Left lobe of liver (tissue), 2 donors: ENCODE measurements at regions not wholly inside any gene's neighbourhood (a gene's known extent, or its start where the extent isn't known, plus 50 kb on each side); places are given as distances from the start of the nearest gene placed in this dataset.

Source experiments
- ATAC-seq: fragments of 200-7000 bp; cut with Tn5 transposase; one replicate; pipeline ENCODE4 v1.9.1; 2020; ENCODE audit warnings: mild to moderate bottlenecking, moderate library complexity
- DNase-seq: peaks from one replicate; pipeline ENCODE4 v3.0.0-alpha.2; 2020; ENCODE audit warnings: low spot score
- donor health status: DM: no; HTN: no; CAD: no; lungs with moderate emphysema.
- donor health status: DM: no; HTN: yes; CAD: no.

DNA sequence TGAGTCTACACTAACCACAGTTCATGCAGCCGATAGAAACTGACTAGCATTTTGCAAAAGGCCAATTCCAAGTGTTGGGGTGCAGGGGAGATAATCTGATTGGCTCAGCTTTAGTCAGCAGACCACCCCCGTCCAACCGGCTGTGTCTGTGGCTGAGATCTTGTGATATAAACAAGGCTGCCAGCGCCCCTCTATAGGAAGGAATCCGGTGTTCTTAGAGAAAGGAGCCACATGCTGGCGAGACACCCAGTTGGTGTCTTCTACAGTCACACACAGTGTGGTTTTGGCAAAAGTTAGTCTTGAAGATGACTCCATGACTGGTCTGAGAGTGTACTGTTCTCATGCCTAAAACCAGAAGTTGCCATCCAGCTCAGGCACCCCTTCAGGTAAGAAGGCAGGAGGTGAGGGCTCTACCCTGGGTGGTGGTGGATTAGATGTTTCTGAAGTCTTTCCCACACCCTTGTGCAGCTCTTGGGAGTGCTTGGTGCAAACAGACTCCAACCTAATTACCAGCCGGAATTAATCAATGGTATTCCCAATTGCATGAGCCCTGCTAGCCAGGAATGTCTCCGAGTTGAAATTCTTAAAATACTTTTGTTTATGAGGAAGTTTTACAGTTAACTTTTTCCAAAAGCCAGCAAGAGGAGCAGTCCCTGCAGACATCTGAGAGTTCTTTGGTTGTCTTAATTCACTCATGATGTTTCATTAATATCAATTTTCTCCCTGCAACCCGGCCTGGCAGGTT lies 172.3 kb upstream of the IRX6 start:
- DNase-seq (no peak), ATAC-seq (no peak)

DNA sequence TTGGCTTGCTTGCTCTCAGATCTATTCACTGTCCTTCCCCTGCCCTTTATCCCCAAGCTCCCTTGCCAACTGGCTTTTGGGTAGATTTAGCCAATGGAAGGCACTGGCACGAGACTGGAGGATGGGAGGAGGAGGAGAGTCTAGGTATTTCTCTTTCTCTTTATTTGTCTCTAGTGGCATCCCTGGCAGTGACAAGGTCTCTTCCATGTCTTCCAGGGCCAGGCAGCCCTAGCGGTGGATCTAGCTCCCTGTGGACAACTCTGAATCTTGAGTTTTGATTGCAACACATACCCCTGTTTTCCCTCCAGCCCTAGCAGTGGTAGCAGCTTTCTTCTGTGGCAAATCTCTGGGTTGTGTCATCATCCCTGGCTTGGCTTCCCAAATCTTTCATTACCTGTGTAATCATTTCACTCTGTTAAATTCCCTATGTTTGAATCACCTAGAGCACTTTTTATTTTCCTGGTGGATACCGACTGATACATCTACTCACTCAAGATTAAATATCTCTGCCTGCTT lies 171.1 kb upstream of the IRX6 start:
- no peak for DNase-seq
- ATAC-seq = no peak

DNA sequence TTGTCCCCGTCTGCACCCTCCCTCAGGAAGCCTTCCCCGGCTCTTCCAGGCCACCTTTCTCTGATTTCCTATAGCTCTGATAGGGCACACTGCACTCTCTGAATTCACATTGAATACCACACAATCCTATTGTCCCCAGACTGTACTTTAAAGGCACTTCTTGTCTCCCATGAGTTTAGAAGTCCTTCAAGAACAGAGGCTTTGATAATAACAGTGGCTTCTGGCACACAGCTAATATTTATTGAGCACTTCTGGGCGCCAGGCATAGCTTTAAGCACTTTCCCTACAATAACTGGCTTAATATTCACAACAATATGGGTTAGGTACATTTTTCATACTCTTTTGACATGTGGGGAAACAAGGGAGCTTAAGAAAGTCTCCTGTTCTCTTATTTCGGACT lies 169.7 kb upstream of the IRX6 start:
- ATAC-seq (no peak), DNase-seq (no peak)

DNA sequence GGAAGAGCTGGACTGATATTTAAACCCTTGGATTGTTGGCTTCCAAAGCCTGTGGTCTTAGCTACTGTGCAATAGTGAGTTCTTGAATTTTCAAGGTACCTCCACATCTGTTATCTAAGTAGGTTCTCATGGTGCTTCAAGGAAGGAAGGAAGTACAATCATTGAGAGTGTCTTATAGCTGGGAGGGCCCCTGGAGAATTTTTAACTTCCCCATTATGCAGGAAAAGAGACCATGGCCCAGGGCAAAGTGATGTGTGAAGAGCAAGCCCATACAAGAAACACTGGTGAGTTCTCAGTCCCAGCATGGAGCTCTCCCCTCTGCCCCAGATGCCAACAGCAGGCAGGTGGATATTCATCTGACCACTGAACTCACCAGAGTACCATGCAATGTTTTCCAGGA lies 169.0 kb upstream of the IRX6 start:
- ATAC-seq (no peak), DNase-seq (no peak)

DNA sequence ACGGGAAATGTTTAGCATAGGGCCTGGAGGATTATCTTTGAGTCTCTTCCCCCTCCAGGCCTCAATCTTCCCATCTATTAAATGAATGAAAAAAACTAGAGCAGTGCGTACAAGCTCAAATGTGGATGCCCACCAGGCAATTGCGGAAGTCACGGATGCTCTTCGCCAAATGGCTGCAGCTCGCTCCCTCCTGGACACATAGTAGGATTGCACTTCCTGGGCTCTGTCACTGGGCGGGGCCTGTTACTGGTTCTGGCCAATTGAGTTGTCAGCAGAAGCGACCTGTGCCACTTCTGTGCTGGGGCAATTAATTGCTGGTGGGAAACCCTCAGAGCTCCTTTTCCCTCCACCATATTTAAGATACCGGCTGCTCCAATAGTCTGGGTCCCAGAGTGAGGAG lies 168.2 kb upstream of the IRX6 start:
- DNase-seq (no peak), ATAC-seq (no peak)

DNA sequence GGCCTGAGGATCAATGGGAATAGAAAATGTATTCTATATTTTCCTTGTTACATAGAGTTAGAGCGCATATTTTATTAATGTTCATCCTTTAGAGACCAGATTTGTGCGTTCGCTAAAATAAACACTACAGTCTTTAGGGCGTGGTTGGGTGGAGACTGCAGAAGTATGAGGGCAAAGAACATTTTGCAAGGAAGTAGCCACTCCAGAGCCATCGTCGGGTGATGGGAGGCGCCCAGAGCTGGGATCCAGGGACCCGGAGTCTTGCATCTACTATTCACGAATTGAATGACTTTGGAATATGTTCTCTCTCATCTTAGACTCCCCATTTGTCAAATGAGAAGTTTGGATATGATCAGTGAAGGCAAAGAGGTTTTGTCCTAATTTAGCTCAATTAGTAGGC lies 154.2 kb upstream of the IRX6 start:
- no peak for ATAC-seq
- DNase-seq = no peak

DNA sequence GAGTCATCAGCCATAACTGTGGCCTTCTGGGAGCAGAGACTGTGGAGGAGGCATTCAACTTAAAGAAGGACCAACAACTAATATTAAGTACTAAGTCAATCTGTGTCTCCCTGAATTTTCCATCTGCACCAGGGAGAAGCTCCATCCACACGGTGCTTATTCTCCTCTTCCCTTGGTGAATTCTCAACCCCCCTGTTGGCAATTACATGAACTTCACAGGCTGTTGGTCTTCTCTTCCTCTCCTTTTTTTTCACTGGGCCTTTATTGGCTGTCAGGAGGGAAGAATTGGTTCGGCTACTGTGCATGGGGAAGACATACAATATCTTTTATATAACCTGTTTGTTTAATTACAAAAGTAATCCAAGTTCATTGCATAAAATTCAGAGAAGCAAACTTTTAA lies 152.8 kb upstream of the IRX6 start:
- ATAC-seq = no peak
- DNase-seq = no peak

DNA sequence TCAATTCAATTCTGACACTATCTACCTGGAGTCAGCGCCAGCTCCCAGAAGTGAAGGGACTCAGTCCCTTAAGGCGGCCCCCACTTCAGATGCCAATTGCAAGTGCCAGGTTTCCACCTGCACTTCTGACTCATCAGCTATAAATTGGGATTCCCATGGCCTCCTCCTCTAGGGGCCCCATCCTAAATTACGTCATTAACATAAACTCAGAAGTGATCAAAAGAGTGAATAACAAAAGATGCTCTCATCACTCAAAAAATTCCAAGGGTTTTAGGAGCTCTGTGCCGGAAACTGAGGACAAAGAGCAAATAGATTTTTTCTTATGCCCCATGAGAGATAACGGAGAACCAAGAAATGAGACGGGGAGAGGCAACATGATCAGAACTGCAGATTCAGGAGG lies 148.6 kb upstream of the IRX6 start:
- DNase-seq (no peak), ATAC-seq (no peak)

DNA sequence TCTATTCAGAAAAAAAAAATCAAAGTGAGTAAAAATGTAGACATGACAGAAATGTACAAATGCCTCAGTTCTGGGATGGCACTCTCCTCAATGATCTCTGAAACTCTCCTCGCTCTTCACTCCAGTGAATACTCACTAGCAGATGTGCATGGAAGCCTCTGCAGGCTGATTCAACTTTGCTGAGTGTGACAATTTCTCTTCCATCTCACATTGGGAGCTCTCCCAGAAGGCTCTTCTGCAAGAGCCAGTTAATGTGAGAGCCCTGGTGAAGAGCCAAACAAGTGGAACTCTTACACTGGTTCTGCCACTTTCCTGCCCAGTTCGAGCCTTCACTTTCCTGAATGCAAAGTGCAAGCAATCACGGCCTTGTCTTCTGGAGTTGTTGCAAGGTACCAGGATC lies 147.1 kb upstream of the IRX6 start:
- ATAC-seq (no peak), DNase-seq (no peak)

DNA sequence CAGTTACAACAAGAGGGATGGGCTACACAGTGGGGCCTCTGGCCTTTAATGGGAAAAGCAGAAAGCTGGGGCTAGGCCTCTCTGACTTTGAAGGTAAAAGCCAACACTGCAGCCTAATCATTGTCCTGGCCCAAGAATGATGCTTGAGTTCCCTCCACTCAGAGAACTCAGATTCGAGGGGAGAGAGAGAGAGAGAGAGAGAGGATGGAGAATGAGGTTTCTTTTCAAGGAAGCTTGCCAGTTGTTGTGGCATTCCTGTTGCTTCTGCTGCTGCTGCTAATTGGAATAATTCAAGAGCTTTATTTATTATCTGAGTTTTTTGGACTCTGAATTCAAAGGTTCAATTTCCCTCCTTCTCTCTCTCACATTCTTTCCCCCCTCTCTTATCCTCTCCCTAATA lies 144.6 kb upstream of the IRX6 start:
- ATAC-seq = no peak

DNA sequence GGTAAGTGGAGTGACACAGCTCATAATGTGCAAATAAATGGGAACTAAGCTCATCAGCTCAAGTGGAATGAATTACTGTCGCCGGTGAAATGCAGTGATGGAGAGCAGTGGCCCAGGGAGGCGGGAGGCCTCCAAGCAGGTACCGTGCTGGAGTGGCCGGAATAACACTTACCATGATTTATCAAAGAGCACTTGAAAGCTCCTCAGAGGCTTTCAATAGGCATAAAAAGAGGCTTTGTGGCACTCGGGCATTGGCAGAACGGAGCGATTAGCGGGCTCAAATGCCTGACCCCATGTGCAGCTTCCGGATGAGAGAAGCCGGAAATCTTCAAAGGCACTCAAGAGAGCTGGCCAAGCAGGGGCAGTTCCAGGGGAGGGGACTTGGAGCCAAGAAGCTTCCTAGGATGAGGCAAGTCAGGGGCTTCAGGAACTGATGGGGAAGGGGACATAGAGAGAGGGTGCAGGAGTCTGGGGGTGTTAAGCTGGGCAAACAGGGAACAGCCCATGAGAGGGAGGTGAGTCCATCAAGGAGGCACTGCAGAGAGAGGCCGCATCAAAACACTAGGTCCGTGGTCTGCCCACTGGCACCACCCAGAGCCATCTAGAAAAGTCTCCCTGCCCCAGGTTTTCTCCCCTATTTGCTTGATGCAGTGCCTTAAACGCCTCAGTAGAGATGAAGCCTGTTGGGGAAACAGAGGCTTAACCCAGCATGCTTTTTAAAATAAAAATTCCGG lies 144.0 kb upstream of the IRX6 start:
- ATAC-seq (no peak), DNase-seq (no peak)

More for the DNA sequence above, 144.6 kb upstream of the IRX6 start:
- DNase-seq = no peak

DNA sequence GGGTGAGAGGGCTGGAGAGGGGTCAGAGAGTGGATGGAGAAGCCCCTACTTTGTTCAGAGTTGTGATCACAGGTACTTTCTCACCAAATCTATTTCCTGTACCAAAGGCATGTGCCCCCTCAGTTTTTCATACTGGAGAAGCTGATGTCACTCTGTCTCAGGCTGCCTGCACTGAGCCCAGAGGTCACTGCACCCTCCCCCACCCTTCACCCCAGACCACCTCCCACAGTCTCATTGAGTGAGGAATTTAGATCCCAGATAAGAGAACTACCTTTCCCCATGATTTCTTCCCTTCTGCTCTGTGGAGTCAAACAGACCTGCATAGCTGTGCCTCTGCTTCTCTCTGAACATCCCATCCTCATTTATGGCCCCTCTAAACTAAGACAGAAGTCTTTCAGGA lies 140.0 kb upstream of the IRX6 start:
- DNase-seq (no peak), ATAC-seq (no peak)

DNA sequence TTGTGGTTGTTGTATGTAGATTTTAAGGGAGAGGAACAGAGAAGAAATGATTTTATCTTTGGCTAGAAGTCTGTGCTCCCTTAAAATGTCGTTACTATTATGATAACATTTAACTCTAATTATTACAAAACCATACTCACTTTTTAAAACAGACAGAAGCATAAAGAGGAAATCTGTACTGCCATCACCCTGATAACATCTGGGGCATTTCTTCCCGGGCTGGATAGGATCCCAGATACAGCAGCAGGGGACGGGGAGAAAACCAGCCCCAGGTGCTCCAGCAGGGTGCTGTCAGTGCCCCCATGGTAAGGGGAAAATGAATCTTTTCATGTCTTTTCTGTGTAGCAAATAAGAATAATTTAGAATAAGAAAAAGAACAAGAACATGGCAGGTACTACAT lies 139.4 kb upstream of the IRX6 start:
- no peak for ATAC-seq
- DNase-seq = no peak

DNA sequence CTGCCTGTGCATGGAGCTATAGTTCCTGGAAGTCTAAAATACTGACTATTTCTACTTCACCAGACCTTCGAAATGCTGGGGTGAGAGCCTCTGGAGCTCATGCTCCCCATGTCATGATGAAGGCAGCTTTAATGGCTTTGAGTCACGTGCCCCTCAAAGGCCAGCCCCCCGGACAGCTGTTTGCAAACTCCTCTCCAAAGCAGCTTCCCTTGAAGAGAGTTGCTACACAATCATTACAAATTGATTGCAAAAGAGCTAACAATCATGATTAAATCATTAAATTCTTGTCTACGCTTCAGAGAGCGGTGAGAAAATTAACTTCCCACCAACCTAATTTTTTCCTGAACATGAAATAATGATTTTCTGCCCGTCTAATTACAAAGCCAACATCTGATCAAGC lies 134.8 kb upstream of the IRX6 start:
- ATAC-seq = no peak
- DNase-seq = no peak

DNA sequence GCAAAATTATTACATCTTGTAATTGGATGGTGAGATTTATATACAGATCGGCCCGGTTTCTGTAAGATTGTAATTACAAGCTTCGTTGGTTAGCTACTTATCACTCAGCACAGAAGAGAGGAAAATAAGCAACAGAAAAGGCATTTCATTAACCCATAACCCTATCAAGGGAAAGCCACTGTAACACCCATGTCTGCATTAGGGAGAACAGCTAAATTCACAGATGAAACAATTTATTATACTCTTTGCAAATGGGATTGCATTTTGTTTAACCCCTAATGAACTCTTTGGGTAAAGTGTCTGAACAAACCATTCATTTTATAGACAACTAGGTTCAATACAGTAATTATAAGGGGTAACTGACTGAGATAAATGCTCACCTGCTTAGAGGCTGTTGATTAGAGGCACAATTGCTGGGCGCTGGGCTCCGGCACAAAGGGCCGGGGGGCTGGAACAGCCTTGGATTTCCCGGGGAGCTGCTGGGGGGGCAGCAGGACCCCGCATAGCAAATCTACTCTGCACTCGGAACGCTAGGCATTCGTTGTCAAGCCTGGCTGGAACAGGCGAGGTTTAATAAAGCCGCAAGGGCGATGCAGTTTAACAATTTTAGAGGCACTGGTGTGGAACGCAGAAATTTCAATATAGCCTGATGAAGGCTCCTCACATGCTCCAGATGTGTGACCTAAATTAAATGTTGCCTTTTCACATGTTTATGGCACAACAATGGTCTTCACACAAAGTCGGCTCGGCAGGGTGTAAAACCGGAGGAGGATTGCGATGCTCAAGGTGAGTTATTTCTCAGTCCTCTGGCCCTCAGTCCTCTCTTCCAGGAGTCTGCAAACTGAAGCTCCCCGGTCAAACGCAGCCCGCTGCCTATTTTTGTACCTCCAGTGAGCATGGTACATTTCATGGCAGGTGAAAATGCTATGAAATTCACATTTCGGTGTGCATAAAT lies 134.0 kb upstream of the IRX6 start:
- no peak for DNase-seq

DNA sequence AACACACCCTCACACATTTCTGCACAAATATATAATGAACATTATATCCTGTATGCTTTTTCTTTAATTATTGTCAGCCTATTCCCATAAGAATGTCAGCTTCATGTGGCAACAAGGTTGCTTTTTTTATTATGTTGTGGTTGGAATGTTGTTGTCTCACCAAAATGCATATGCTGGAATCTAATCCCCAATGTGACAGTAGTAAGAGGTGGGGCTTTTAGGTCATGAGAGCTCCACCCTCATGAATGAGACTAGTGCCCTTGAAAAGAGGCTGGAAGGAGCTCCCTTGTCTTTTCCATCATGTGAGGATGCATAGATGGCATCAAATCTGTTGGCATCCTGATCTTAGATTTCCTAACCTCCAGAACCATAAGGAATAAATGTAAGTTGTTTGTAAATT lies 131.3 kb upstream of the IRX6 start:
- DNase-seq (no peak), ATAC-seq (no peak)

More for the DNA sequence above, 134.0 kb upstream of the IRX6 start:
- no peak for ATAC-seq

DNA sequence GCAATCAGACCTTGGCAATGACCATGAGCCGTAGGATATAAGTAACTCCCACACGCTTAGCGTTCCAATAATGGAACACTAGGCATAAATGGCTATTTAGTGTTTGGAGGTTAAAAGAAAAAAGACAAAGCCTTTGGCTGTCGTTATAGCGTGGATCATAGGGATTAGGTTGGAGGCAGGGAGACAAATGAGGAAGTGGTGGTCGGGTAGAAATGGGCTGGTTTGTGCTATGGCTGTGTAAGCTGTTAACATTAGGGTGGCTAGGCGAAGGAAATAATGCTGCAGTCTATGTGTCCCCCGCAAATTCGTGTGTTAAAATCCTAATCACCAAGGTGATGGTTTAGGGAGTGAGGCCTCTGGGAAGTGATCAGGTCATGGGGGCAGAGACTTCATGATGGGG lies 120.4 kb upstream of the IRX6 start:
- no peak for ATAC-seq

DNA sequence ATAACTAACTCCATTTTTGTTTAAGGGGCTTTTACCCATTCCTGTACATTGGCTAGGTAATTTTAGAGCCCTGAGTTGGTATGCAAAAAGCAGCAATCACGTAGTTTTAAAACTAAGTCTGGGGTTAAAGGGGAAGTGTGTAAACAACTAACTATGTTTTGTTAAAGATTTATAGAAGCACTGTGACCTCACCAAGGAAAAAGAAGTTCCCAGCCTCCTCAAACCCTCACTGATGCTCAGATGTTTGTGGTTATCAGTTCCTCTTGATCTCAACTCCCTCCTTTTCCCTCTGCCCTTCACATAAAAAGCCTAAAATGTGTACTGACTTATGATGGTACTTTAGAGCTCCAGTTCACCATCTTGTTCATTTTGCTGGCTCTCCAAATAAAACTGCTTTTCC lies 119.9 kb upstream of the IRX6 start:
- DNase-seq (no peak), ATAC-seq (no peak)

More for the DNA sequence above, 120.4 kb upstream of the IRX6 start:
- no peak for DNase-seq

DNA sequence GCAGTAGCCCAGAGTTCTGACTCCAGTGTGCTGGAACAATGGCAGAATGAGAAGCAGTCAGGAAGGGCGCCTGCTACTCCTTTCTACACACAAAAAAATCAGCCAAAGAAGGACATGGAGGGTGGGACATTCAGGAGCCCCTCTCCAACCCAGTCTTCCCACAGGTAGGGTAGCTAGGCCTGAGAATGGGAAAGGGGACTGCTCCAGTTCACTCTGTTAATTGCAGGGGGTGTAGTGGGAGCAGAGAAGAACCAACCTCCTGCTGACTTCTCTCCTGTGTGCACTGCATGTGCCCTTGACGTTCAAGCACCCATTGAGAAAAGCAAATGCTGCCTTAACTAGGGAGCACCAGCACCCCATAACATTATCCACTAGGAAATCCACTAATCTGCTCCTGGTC lies 119.1 kb upstream of the IRX6 start:
- no peak for ATAC-seq
- DNase-seq = no peak

DNA sequence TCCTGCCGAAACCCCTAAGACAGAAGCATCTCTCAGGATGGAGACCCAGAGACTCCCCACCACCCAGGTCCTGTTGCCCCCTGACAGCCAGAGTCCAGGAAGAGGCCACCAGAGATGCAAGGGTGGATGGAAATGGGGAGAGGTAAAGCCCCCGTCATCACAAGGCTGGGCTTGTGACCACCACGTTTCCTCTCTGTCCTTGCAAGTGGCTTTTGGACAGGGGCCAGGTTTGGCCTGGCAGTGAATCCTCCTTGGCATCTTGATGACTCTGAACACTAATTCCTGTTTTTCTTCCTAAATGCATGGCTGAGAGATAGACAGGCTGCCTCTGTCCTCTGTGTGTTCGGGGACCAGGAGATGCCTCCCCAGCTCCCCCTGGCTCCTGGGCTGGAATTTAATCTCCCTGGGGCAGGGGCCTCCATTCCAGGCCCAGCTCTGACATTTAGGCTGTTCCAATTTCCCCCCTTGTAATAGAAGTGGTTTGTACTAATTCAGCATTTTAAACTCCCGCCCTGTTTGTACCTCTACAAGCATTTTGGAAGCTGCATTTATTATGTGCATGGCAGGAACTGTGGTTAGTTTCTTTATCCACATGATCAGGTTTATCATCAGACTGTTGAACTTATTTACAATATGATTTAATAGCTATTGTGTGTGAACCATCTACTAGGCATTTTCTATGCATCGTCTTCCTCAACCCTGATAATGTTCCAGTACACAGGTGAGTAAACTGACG lies 116.1 kb upstream of the IRX6 start:
- no peak for DNase-seq
- no peak for ATAC-seq

DNA sequence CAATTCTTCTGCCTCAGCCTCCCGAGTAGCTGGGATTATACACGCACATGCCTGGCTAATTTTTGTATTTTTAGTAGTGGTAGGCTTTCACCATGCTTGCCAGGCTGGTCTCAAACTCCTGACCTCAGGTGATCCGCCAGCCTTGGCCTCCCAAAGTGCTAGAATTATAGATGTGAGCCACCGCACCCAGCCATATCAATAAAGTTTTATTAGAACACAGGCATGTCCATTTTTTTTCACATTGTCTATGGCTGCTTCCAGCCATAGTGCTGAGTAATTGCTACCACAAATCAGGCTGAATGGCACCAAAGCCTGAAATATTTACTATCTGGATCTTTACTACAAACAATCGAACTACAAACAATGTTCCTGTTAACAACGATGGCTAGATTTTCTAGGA lies 114.4 kb upstream of the IRX6 start:
- DNase-seq (no peak), ATAC-seq (no peak)
